Fibroblast of lung (primary cell): ENCODE measurements at regions not wholly inside any gene's neighbourhood (a gene's known extent, or its start where the extent isn't known, plus 50 kb on each side); places are given as distances from the start of the nearest gene placed in this dataset.

Experiments used
- DNase-seq, 2 donors: peaks; one replicate each; pipeline versions ENCODE4 v3.0.0 to v3.0.0-alpha.2; 2010; ENCODE audit warnings: low read depth in 2 of 2
- H2AFZ ChIP-seq: 2 replicates; pipeline ENCODE4 v1.5.1; 2012; ENCODE audit warnings: low read length, control low read depth, inconsistent platforms
- H3K27ac ChIP-seq: 2 replicates; pipeline ENCODE4 v1.5.1; 2011; ENCODE audit warnings: low read length, control low read depth; ENCODE audit not compliant: insufficient read depth
- H3K27me3 ChIP-seq: 2 replicates; pipeline ENCODE4 v1.5.1; 2011; ENCODE audit warnings: mild to moderate bottlenecking, low read length; ENCODE audit not compliant: control insufficient read depth, insufficient read depth
- H3K36me3 ChIP-seq: 2 replicates; pipeline ENCODE4 v1.5.1; 2011; ENCODE audit warnings: low read length; ENCODE audit not compliant: control insufficient read depth, insufficient read depth
- H3K4me1 ChIP-seq: 2 replicates; pipeline ENCODE4 v1.5.1; 2011; ENCODE audit warnings: low read length; ENCODE audit not compliant: control insufficient read depth, insufficient read depth; ENCODE audit errors: extremely low read depth
- H3K4me2 ChIP-seq: 2 replicates; pipeline ENCODE4 v1.5.1; 2011; ENCODE audit warnings: low read length, control low read depth; ENCODE audit not compliant: insufficient read depth; ENCODE audit errors: extremely low read depth
- H3K4me3 ChIP-seq, 4 experiments: fragments of 200-600 bp in 1 of 4; sonication (generic) in 1 of 4; replicated peaks in 1 of 4; 2 replicates each; pipeline ENCODE4 v1.5.1; 2011 to 2016; ENCODE audit warnings: low read length in 4 of 4, low read depth in 3 of 4, mild to moderate bottlenecking in 3 of 4, control low read depth in 2 of 4, inconsistent platforms in 1 of 4, mixed read lengths in 1 of 4; ENCODE audit not compliant: insufficient read depth in 1 of 4; ENCODE audit errors: control extremely low read depth in 1 of 4
- H3K79me2 ChIP-seq: 2 replicates; pipeline ENCODE4 v1.5.1; 2012; ENCODE audit warnings: mild to moderate bottlenecking, low read length, inconsistent platforms; ENCODE audit not compliant: control insufficient read depth, insufficient read depth
- H3K9ac ChIP-seq: 2 replicates; pipeline ENCODE4 v1.5.1; 2011; ENCODE audit warnings: mild to moderate bottlenecking, low read length, control low read depth; ENCODE audit not compliant: insufficient read depth
- H3K9me3 ChIP-seq: 2 replicates; pipeline ENCODE4 v1.5.1; 2012; ENCODE audit warnings: low read depth, low read length; ENCODE audit not compliant: control insufficient read depth, insufficient read depth
- H4K20me1 ChIP-seq: 2 replicates; pipeline ENCODE4 v1.5.1; 2011; ENCODE audit warnings: low read length; ENCODE audit not compliant: control insufficient read depth, insufficient read depth; ENCODE audit errors: extremely low read depth
- EZH2 ChIP-seq: IDR thresholded peaks from 2 replicates; pipeline ENCODE4 v1.5.1; 2012; ENCODE audit warnings: low read length, control low read depth, mild to moderate bottlenecking; ENCODE audit errors: missing control alignments
- TF ChIP-seq, protein P1 (sequence below), 2 donors: IDR thresholded peaks in 1 of 2; conservative IDR thresholded peaks in 1 of 2; 1 replicate in 1 of 2; 2 replicates in 1 of 2; pipeline ENCODE4 v1.5.1; 2011 to 2012; ENCODE audit warnings: low read length in 2 of 2, control low read depth in 1 of 2, inconsistent platforms in 1 of 2, low read depth in 1 of 2, mild to moderate bottlenecking in 1 of 2

GRCh38 chr18:6626457-6626856, 103.1 kb upstream of the ARHGAP28 start:
- DNase-seq: no peak
- Histone ChIP-seq H2AFZ (no peak overlapping the region), H3K9ac (no peak overlapping the region), H3K9me3 (no peaks in the 10 kb centered on the region), H3K27ac (no peak overlapping the region), H4K20me1 (no peaks in the 10 kb centered on the region), H3K4me2 (no peak overlapping the region), H3K27me3 (no peaks in the 10 kb centered on the region), H3K36me3 (no peaks in the 10 kb centered on the region), H3K4me3 (no peak overlapping the region), H3K4me1 (peaks cover 3% of the 10 kb centered on the region), H3K79me2 (no peaks in the 10 kb centered on the region)
- TF ChIP-seq, protein P1, sequence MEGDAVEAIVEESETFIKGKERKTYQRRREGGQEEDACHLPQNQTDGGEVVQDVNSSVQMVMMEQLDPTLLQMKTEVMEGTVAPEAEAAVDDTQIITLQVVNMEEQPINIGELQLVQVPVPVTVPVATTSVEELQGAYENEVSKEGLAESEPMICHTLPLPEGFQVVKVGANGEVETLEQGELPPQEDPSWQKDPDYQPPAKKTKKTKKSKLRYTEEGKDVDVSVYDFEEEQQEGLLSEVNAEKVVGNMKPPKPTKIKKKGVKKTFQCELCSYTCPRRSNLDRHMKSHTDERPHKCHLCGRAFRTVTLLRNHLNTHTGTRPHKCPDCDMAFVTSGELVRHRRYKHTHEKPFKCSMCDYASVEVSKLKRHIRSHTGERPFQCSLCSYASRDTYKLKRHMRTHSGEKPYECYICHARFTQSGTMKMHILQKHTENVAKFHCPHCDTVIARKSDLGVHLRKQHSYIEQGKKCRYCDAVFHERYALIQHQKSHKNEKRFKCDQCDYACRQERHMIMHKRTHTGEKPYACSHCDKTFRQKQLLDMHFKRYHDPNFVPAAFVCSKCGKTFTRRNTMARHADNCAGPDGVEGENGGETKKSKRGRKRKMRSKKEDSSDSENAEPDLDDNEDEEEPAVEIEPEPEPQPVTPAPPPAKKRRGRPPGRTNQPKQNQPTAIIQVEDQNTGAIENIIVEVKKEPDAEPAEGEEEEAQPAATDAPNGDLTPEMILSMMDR (conservative IDR thresholded peaks at IDR 0.05 in 1 of 2, IDR thresholded peaks at IDR 0.05 in 1 of 2; ENCODE audit: low read depth in 1 of 2, low read length in 2 of 2): no peak
- TF ChIP-seq EZH2: no peak

- H3K4me2 ChIP-seq: no peak overlapping the region
- H4K20me1 ChIP-seq: no peaks in the 10 kb centered on the region
- TF ChIP-seq, protein P1 (conservative IDR thresholded peaks at IDR 0.05 in 1 of 2, IDR thresholded peaks at IDR 0.05 in 1 of 2; ENCODE audit: low read depth in 1 of 2, low read length in 2 of 2): no peak
- TF ChIP-seq EZH2: no peak
- no peaks in the 10 kb centered on the region for H3K36me3 ChIP-seq
- no peak overlapping the region for H3K4me3 ChIP-seq
- no peak overlapping the region for H3K9ac ChIP-seq
- no peaks in the 10 kb centered on the region for H3K9me3 ChIP-seq
- peaks cover 3% of the 10 kb centered on the region for H3K4me1 ChIP-seq
- no peak overlapping the region for H2AFZ ChIP-seq
- no peak overlapping the region for H3K27ac ChIP-seq
- DNase-seq: peak in 1 of 2 donors; percentile 68
- H3K27me3 ChIP-seq: no peaks in the 10 kb centered on the region
- H3K79me2 ChIP-seq: no peaks in the 10 kb centered on the region
Measured at GRCh38 chr18:6627645-6628044, 101.9 kb upstream of the ARHGAP28 start.

DNA sequence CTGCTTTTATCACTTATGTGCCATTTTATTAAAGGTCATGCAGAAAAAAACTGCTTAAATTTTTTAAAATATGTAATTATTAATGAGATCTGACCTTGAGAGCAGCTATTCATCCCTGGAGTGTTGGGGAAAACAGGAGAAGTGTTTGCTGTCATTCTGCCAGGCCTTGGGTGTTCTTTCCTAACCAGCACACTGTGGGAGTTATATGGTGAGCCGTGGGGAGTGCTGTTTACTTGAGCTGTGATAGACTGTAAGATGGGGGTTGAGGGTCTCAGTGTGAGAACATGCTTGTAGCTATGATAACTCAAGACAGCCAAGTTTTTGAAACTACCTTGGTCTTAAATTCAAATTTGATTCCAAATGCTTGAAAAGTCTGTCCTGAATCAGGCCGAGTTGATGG, 101.3 kb upstream of the ARHGAP28 start:
- Histone ChIP-seq H3K4me3 (no peak overlapping the region), H3K27me3 (no peaks in the 10 kb centered on the region), H3K9ac (no peak overlapping the region), H3K36me3 (no peaks in the 10 kb centered on the region), H3K4me1 (peaks cover 3% of the 10 kb centered on the region), H3K4me2 (no peak overlapping the region), H3K27ac (no peak overlapping the region), H4K20me1 (no peaks in the 10 kb centered on the region), H3K79me2 (no peaks in the 10 kb centered on the region), H2AFZ (no peak overlapping the region), H3K9me3 (no peaks in the 10 kb centered on the region)
- DNase-seq: no peak
- TF ChIP-seq, protein P1 (conservative IDR thresholded peaks at IDR 0.05 in 1 of 2, IDR thresholded peaks at IDR 0.05 in 1 of 2; ENCODE audit: low read depth in 1 of 2, low read length in 2 of 2): no peak
- no peak for TF ChIP-seq EZH2
